CD4-positive, alpha-beta T cell (primary cell): ENCODE measurements at regions not wholly inside any gene's neighbourhood (a gene's known extent, or its start where the extent isn't known, plus 50 kb on each side); places are given as distances from the start of the nearest gene placed in this dataset.

Source experiments
- ATAC-seq: fragments of 200-7000 bp; cut with Tn5 transposase; one replicate; pipeline ENCODE4 v1.10.0; 2022; ENCODE audit warnings: mild to moderate bottlenecking; ENCODE audit not compliant: poor library complexity
- CTCF ChIA-PET: fragments of 350-600 bp; sonication (Branson Sonifier 250); formaldehyde crosslinking; loops from one replicate; lab custom pipeline; 2021; ENCODE audit warnings: antibody characterized with exemption, inconsistent platforms; lab: Charles Lee
- POLR2A ChIA-PET: fragments of 350-600 bp; sonication (Branson Sonifier 250); formaldehyde crosslinking; loops from one replicate; lab custom pipeline; 2021; ENCODE audit warnings: antibody characterized with exemption, inconsistent platforms; lab: Charles Lee
- DNase-seq, 14 experiments: peaks; one replicate each; pipeline ENCODE4 v3.0.0-alpha.2; 2013 to 2020; ENCODE audit warnings: mixed read lengths in 2 of 14
- H3K27ac ChIP-seq, 2 donors: one replicate each; pipeline versions ENCODE4 v1.5.1 to v1.7.0; 2013; ENCODE audit warnings: low read length in 2 of 2, low read depth in 1 of 2, mild to moderate bottlenecking in 1 of 2
- H3K27me3 ChIP-seq, 2 experiments: 1 replicate in 1 of 2; 2 replicates in 1 of 2; pipeline versions ENCODE4 v1.6.1 to v1.7.0; 2013; ENCODE audit warnings: low read length in 2 of 2, control low read depth in 1 of 2, mild to moderate bottlenecking in 1 of 2, moderate library complexity in 1 of 2; ENCODE audit not compliant: insufficient read depth in 2 of 2, control insufficient read depth in 1 of 2
- H3K36me3 ChIP-seq: one replicate; pipeline ENCODE4 v1.6.1; 2013; ENCODE audit warnings: low read length, control low read depth; ENCODE audit not compliant: insufficient read depth
- H3K4me1 ChIP-seq: one replicate; pipeline ENCODE4 v1.6.1; 2013; ENCODE audit warnings: low read length, control low read depth; ENCODE audit not compliant: insufficient read depth
- H3K4me3 ChIP-seq: one replicate; pipeline ENCODE4 v1.5.1; 2013; ENCODE audit warnings: mild to moderate bottlenecking, low read length, moderate library complexity
- H3K9me3 ChIP-seq, 2 experiments: 1 replicate in 1 of 2; 2 replicates in 1 of 2; pipeline versions ENCODE4 v1.6.1 to v1.7.0; 2013; ENCODE audit warnings: low read length in 2 of 2, mild to moderate bottlenecking in 2 of 2, control low read depth in 1 of 2, moderate library complexity in 1 of 2; ENCODE audit not compliant: control insufficient read depth in 1 of 2, insufficient read depth in 1 of 2
- H3K27ac Mint-ChIP-seq: one replicate; pipeline ENCODE4 v1.8.0; 2020; ENCODE audit warnings: mixed read lengths
- H3K27me3 Mint-ChIP-seq: one replicate; pipeline ENCODE4 v1.8.0; 2021; ENCODE audit warnings: mixed read lengths
- H3K36me3 Mint-ChIP-seq: one replicate; pipeline ENCODE4 v1.8.0; 2021; ENCODE audit warnings: low read depth, mixed read lengths
- H3K4me1 Mint-ChIP-seq: one replicate; pipeline ENCODE4 v1.8.0; 2021; ENCODE audit warnings: low read depth, mixed read lengths
- H3K4me3 Mint-ChIP-seq: one replicate; pipeline ENCODE4 v1.8.0; 2020; ENCODE audit warnings: mild to moderate bottlenecking, mixed read lengths
- H3K9me3 Mint-ChIP-seq: one replicate; pipeline ENCODE4 v1.8.0; 2020; ENCODE audit warnings: mixed read lengths
- CTCF ChIP-seq: fragments of 200-600 bp; IDR thresholded peaks from one replicate; pipeline ENCODE4 v1.8.0; 2022; ENCODE audit warnings: antibody characterized with exemption, mild to moderate bottlenecking
- intact Hi-C, 2 experiments: fragments of 100-400 bp; cut with DNase I in 1 of 2; cut with micrococcal nuclease in 1 of 2; formaldehyde crosslinking; loops; one replicate each; pipeline versions ENCODE4 v1.15.1 to v1.9.0; 2023 to 2025; cut with DNase I, micrococcal nuclease

GRCh38 chr3:61340931-61341461 lies 89.7 kb upstream of the FHIT start:
- Mint-ChIP-seq H3K36me3 (no peaks in the 10 kb centered on the region), H3K27me3 (no peaks in the 10 kb centered on the region), H3K9me3 (no peaks in the 10 kb centered on the region), H3K4me1 (no peaks in the 10 kb centered on the region), H3K4me3 (no peak overlapping the region), H3K27ac (no peak overlapping the region)
- POLR2A ChIA-PET, result no interaction called here
- intact Hi-C loops, result no loop called here
- Histone ChIP-seq H3K27ac (no peak overlapping the region), H3K4me1 (no peaks in the 10 kb centered on the region), H3K4me3 (no peak overlapping the region), H3K36me3 (no peaks in the 10 kb centered on the region), H3K9me3 (no peaks in the 10 kb centered on the region), H3K27me3 (no peaks in the 10 kb centered on the region)
- ATAC-seq, result no peak
- CTCF ChIA-PET, result no interaction called here
- no peak for TF ChIP-seq CTCF
- no peak for DNase-seq

- ChIA-PET CTCF (no interaction called here), POLR2A (interaction anchor here (0.6 kb wide), 1 partner anchor 448 kb away, joined by 5 read pairs; no protein-coding TSS in a partner anchor)
- Histone ChIP-seq H3K27me3 (no peaks in the 10 kb centered on the region), H3K27ac (no peak overlapping the region), H3K36me3 (no peaks in the 10 kb centered on the region), H3K4me1 (no peaks in the 10 kb centered on the region), H3K4me3 (no peak overlapping the region), H3K9me3 (no peaks in the 10 kb centered on the region)
- Mint-ChIP-seq H3K4me1 (no peaks in the 10 kb centered on the region), H3K27ac (no peak overlapping the region), H3K27me3 (no peaks in the 10 kb centered on the region), H3K36me3 (no peaks in the 10 kb centered on the region), H3K9me3 (no peaks in the 10 kb centered on the region), H3K4me3 (no peak overlapping the region)
- TF ChIP-seq CTCF, result no peak
- no peak for DNase-seq
- intact Hi-C loops, result no loop called here
- no peak for ATAC-seq
Observed at GRCh38 chr3:61343543-61343942, 92.3 kb upstream of the FHIT start.

GRCh38 chr3:61345020-61345419 lies 93.8 kb upstream of the FHIT start:
- Mint-ChIP-seq H3K27ac (no peak overlapping the region), H3K4me3 (no peak overlapping the region), H3K9me3 (no peaks in the 10 kb centered on the region), H3K4me1 (no peaks in the 10 kb centered on the region), H3K27me3 (no peaks in the 10 kb centered on the region), H3K36me3 (no peaks in the 10 kb centered on the region)
- DNase-seq (no peak), ATAC-seq (no peak)
- ChIA-PET CTCF (no interaction called here), POLR2A (no interaction called here)
- no peak for TF ChIP-seq CTCF
- no peak overlapping the region for H3K27ac ChIP-seq
- H3K27me3 ChIP-seq, result no peaks in the 10 kb centered on the region
- no peak overlapping the region for H3K4me3 ChIP-seq
- H3K9me3 ChIP-seq, result no peaks in the 10 kb centered on the region
- no peaks in the 10 kb centered on the region for H3K4me1 ChIP-seq
- no peaks in the 10 kb centered on the region for H3K36me3 ChIP-seq
- intact Hi-C loops, result no loop called here
